H1 (cell line): ENCODE measurements at regions not wholly inside any gene's neighbourhood (a gene's known extent, or its start where the extent isn't known, plus 50 kb on each side); places are given as distances from the start of the nearest gene placed in this dataset.

Source experiments
- CTCF ChIA-PET: fragments of 300-600 bp; sonication (Branson Sonifier 250); formaldehyde crosslinking; loops from one replicate; lab custom pipeline; 2021; ENCODE audit not compliant: partially characterized antibody; lab: Charles Lee
- POLR2A ChIA-PET: fragments of 300-600 bp; sonication (Branson Sonifier 250); formaldehyde crosslinking; loops from one replicate; lab custom pipeline; 2021; ENCODE audit warnings: inconsistent platforms; ENCODE audit not compliant: partially characterized antibody; lab: Charles Lee
- DNase-seq, 2 experiments: peaks; one replicate each; pipeline versions ENCODE4 v3.0.0 to v3.0.0-alpha.2; 2010 to 2022; ENCODE audit warnings: low spot score in 2 of 2, low read depth in 1 of 2, mixed read lengths in 1 of 2
- FAIRE-seq: peaks from 2 replicates; lab custom pipeline; 2011; peaks lifted over from hg19 to GRCh38; lab: Jason Lieb, UNC
- H2AFZ ChIP-seq: 2 replicates; pipeline ENCODE4 v1.8.1; 2012; ENCODE audit warnings: low read length, inconsistent platforms
- H2AK5ac ChIP-seq: 2 replicates; pipeline ENCODE4 v1.6.1; 2013; ENCODE audit warnings: low read depth, low read length
- H2BK120ac ChIP-seq: replicated peaks from 2 replicates; pipeline ENCODE3; 2013; ENCODE audit warnings: low read depth, low read length, inconsistent platforms
- H2BK12ac ChIP-seq: 2 replicates; pipeline ENCODE4 v1.6.1; 2013; ENCODE audit warnings: low read depth, low read length
- H2BK15ac ChIP-seq: 2 replicates; pipeline ENCODE4 v1.6.1; 2013; ENCODE audit warnings: low read length
- H2BK20ac ChIP-seq: 2 replicates; pipeline ENCODE4 v1.6.1; 2013; ENCODE audit warnings: low read length
- H2BK5ac ChIP-seq: 2 replicates; pipeline ENCODE4 v1.6.1; 2013; ENCODE audit warnings: low read depth, low read length
- H3K14ac ChIP-seq: 2 replicates; pipeline ENCODE4 v1.6.1; 2013; ENCODE audit warnings: inconsistent platforms; ENCODE audit not compliant: insufficient read length
- H3K18ac ChIP-seq: 2 replicates; pipeline ENCODE4 v1.6.1; 2013; ENCODE audit warnings: low read length; ENCODE audit errors: extremely low read depth
- H3K23ac ChIP-seq: 2 replicates; pipeline ENCODE4 v1.6.1; 2013; ENCODE audit warnings: inconsistent platforms; ENCODE audit not compliant: insufficient read length
- H3K23me2 ChIP-seq: 2 replicates; pipeline ENCODE4 v1.6.1; 2013; ENCODE audit warnings: low read depth, low read length
- H3K27ac ChIP-seq: 2 replicates; pipeline ENCODE4 v1.6.1; 2011; ENCODE audit warnings: low read depth, low read length, inconsistent platforms
- H3K27me3 ChIP-seq, 4 experiments: replicated peaks in 1 of 4; 1 replicate in 1 of 4; 2 replicates in 3 of 4; pipeline versions ENCODE4 v1.6.1 to v1.8.1; 2011 to 2013; ENCODE audit warnings: low read length in 3 of 4, mild to moderate bottlenecking in 3 of 4, inconsistent platforms in 2 of 4, mixed read lengths in 2 of 4, moderate library complexity in 1 of 4; ENCODE audit not compliant: control insufficient read depth in 3 of 4, insufficient read depth in 3 of 4; ENCODE audit errors: extremely low read depth in 1 of 4
- H3K36me3 ChIP-seq, 4 experiments: 2 replicates each; pipeline versions ENCODE4 v1.6.1 to v1.8.1; 2011 to 2013; ENCODE audit warnings: mild to moderate bottlenecking in 4 of 4, low read length in 3 of 4, moderate library complexity in 2 of 4, control low read depth in 1 of 4, inconsistent platforms in 1 of 4; ENCODE audit not compliant: insufficient read depth in 4 of 4, control insufficient read depth in 2 of 4
- H3K4ac ChIP-seq: replicated peaks from 2 replicates; pipeline ENCODE3; 2013; ENCODE audit warnings: low read length, low read depth, mixed read lengths, inconsistent platforms; ENCODE audit not compliant: insufficient read length
- H3K4me1 ChIP-seq, 4 experiments: replicated peaks in 1 of 4; 1 replicate in 1 of 4; 2 replicates in 3 of 4; pipeline versions ENCODE4 v1.6.1 to v1.8.1; 2011 to 2013; ENCODE audit warnings: low read length in 3 of 4, inconsistent platforms in 2 of 4, mixed read lengths in 1 of 4; ENCODE audit not compliant: insufficient read depth in 4 of 4, control insufficient read depth in 3 of 4
- H3K4me2 ChIP-seq, 2 experiments: 2 replicates each; pipeline versions ENCODE4 v1.6.1 to v1.8.1; 2011 to 2013; ENCODE audit warnings: low read depth in 2 of 2, low read length in 2 of 2, control low read depth in 1 of 2, inconsistent platforms in 1 of 2, mild to moderate bottlenecking in 1 of 2; ENCODE audit not compliant: insufficient read depth in 1 of 2
- H3K4me3 ChIP-seq, 4 experiments: fragments of 200-600, 300-600 bp in 1 of 4; sonication (generic), shearing (Covaris generic), sonication (Bioruptor Twin) in 1 of 4; 2 replicates each; pipeline versions ENCODE4 v1.5.1 to v1.8.1; 2011 to 2016; ENCODE audit warnings: low read length in 4 of 4, low read depth in 3 of 4, control low read depth in 2 of 4, inconsistent platforms in 2 of 4, mild to moderate bottlenecking in 2 of 4, mixed read lengths in 1 of 4, moderate library complexity in 1 of 4; ENCODE audit not compliant: insufficient read depth in 2 of 4; ENCODE audit errors: extremely low read depth in 1 of 4
- H3K56ac ChIP-seq: replicated peaks from 2 replicates; pipeline ENCODE3; 2013; ENCODE audit warnings: low read depth, mild to moderate bottlenecking, mixed read lengths, low read length, inconsistent platforms; ENCODE audit not compliant: insufficient read length
- H3K79me1 ChIP-seq: 2 replicates; pipeline ENCODE4 v1.6.1; 2013; ENCODE audit warnings: low read depth, low read length, control low read depth
- H3K79me2 ChIP-seq, 2 experiments: 2 replicates each; pipeline versions ENCODE4 v1.6.1 to v1.8.1; 2012 to 2013; ENCODE audit warnings: low read length in 2 of 2, mild to moderate bottlenecking in 2 of 2, inconsistent platforms in 1 of 2; ENCODE audit not compliant: insufficient read depth in 2 of 2, control insufficient read depth in 1 of 2
- H3K9ac ChIP-seq, 4 experiments: replicated peaks in 1 of 4; 1 replicate in 1 of 4; 2 replicates in 3 of 4; pipeline versions ENCODE4 v1.6.1 to v1.8.1; 2011 to 2013; ENCODE audit warnings: low read depth in 3 of 4, low read length in 3 of 4, control low read depth in 2 of 4, mild to moderate bottlenecking in 2 of 4, moderate library complexity in 2 of 4, inconsistent platforms in 1 of 4; ENCODE audit errors: extremely low read depth in 1 of 4
- H3K9me3 ChIP-seq, 2 experiments: 2 replicates each; pipeline versions ENCODE4 v1.6.1 to v1.8.1; 2012 to 2013; ENCODE audit warnings: mild to moderate bottlenecking in 2 of 2, moderate library complexity in 2 of 2, control low read depth in 1 of 2, inconsistent platforms in 1 of 2, low read depth in 1 of 2, low read length in 1 of 2, mixed read lengths in 1 of 2; ENCODE audit not compliant: insufficient read depth in 2 of 2
- H4K20me1 ChIP-seq, 2 experiments: replicated peaks in 1 of 2; 2 replicates each; pipeline versions ENCODE3 to v1.8.1; 2011 to 2013; ENCODE audit warnings: inconsistent platforms in 2 of 2, low read length in 2 of 2, mild to moderate bottlenecking in 1 of 2; ENCODE audit not compliant: insufficient read depth in 2 of 2, control insufficient read depth in 1 of 2
- H4K5ac ChIP-seq: 2 replicates; pipeline ENCODE4 v1.6.1; 2013; ENCODE audit warnings: low read length, low read depth, mixed read lengths, inconsistent platforms; ENCODE audit not compliant: insufficient read length
- H4K8ac ChIP-seq: 2 replicates; pipeline ENCODE4 v1.8.0; 2013; ENCODE audit warnings: mild to moderate bottlenecking, moderate library complexity, low read length, inconsistent platforms; ENCODE audit not compliant: insufficient read depth; ENCODE audit errors: extremely low read depth
- H4K91ac ChIP-seq: replicated peaks from 2 replicates; pipeline ENCODE3; 2013; ENCODE audit warnings: low read length, mixed read lengths, inconsistent platforms; ENCODE audit not compliant: insufficient read length
- BACH1 ChIP-seq: IDR thresholded peaks from 2 replicates; pipeline ENCODE4 v1.6.1; 2012; ENCODE audit warnings: low read length, improper control_type of control experiment
- CBX5 ChIP-seq: fragments of 300-800, 300-1000 bp; sonication (generic); IDR thresholded peaks from 2 replicates; pipeline ENCODE4 v1.7.1; 2016; ENCODE audit warnings: antibody characterized with exemption, low read length, low read depth
- CBX8 ChIP-seq: fragments of 300-800, 300-1000 bp; sonication (generic); IDR thresholded peaks from 2 replicates; pipeline ENCODE4 v1.7.1; 2016; ENCODE audit warnings: low read depth, low read length, borderline replicate concordance
- CREB1 ChIP-seq: IDR thresholded peaks from 2 replicates; pipeline ENCODE4 v1.6.1; 2012; ENCODE audit warnings: inconsistent platforms
- EGR1 ChIP-seq: IDR thresholded peaks from 2 replicates; pipeline ENCODE4 v1.6.1; 2011; ENCODE audit warnings: low read depth, low read length, borderline replicate concordance
- MAFK ChIP-seq: IDR thresholded peaks from 2 replicates; pipeline ENCODE4 v1.6.1; 2012; ENCODE audit warnings: low read depth, mild to moderate bottlenecking, improper control_type of control experiment, low read length
- POU5F1 ChIP-seq: IDR thresholded peaks from 2 replicates; pipeline ENCODE4 v1.6.1; 2011; ENCODE audit warnings: low read depth, mild to moderate bottlenecking, low read length, moderate library complexity
- RAD21 ChIP-seq, 2 experiments: IDR thresholded peaks in 1 of 2; conservative IDR thresholded peaks in 1 of 2; 2 replicates each; pipeline ENCODE4 v1.6.1; 2011; ENCODE audit warnings: low read depth in 2 of 2, low read length in 2 of 2, improper control_type of control experiment in 1 of 2, inconsistent platforms in 1 of 2, mild to moderate bottlenecking in 1 of 2, moderate library complexity in 1 of 2
- RFX5 ChIP-seq: IDR thresholded peaks from 2 replicates; pipeline ENCODE4 v1.6.1; 2011; ENCODE audit warnings: low read depth, low read length, improper control_type of control experiment, borderline replicate concordance
- SIRT6 ChIP-seq: IDR thresholded peaks from one replicate; pipeline ENCODE4 v1.7.1; 2012; ENCODE audit warnings: low read length, inconsistent platforms
- SUZ12 ChIP-seq: fragments of 200-600 bp; sonication (generic); IDR thresholded peaks from 2 replicates; pipeline ENCODE4 v1.6.1; 2012; ENCODE audit warnings: mild to moderate bottlenecking, inconsistent platforms, low read length, moderate library complexity, mixed read lengths
- TBP ChIP-seq: IDR thresholded peaks from 2 replicates; pipeline ENCODE4 v1.6.1; 2011; ENCODE audit warnings: low read depth, low read length, improper control_type of control experiment
- YY1 ChIP-seq: IDR thresholded peaks from 2 replicates; pipeline ENCODE4 v1.6.1; 2011; ENCODE audit warnings: low read depth, mild to moderate bottlenecking, low read length
- ZNF274 ChIP-seq: IDR thresholded peaks from 2 replicates; pipeline ENCODE4 v1.7.0; 2012; ENCODE audit warnings: low read length, borderline replicate concordance; ENCODE audit errors: extremely low read depth
- WGBS, 2 experiments: shearing (Covaris generic) in 1 of 2; methylation state at CpG; one replicate each; pipeline versions ENCODE4 v1.1.6 to v1.1.7; 2013 to 2015; ENCODE audit warnings: low lambda C conversion rate in 2 of 2, mixed read lengths in 2 of 2, inconsistent platforms in 1 of 2, low coverage in 1 of 2, missing lambda C conversion rate in 1 of 2; ENCODE audit not compliant: insufficient replicate concordance in 2 of 2, insufficient coverage in 1 of 2, insufficient read length in 1 of 2; ENCODE audit errors: extremely low coverage in 1 of 2, missing lambda C conversion rate in 1 of 2; 5-methylcytosine and 5-hydroxymethylcytosine counted together

- H2BK5ac ChIP-seq: no peak overlapping the region; the same call in 1 of the 2 replicates
- no peak overlapping the region for H3K23ac ChIP-seq
- no peaks in the 10 kb centered on the region for H3K79me2 ChIP-seq
- FAIRE-seq (no peak), DNase-seq (no peak)
- no peak overlapping the region for H2BK15ac ChIP-seq
- no peak overlapping the region for H3K4me3 ChIP-seq
- H3K23me2 ChIP-seq: no peaks in the 10 kb centered on the region
- no peak overlapping the region for H3K9ac ChIP-seq
- no peak overlapping the region for H3K56ac ChIP-seq
- no peaks in the 10 kb centered on the region for H3K79me1 ChIP-seq
- no peaks in the 10 kb centered on the region for H3K9me3 ChIP-seq
- no peak overlapping the region for H3K14ac ChIP-seq
- H3K27ac ChIP-seq: no peak overlapping the region
- no peaks in the 10 kb centered on the region for H3K36me3 ChIP-seq
- H2AK5ac ChIP-seq: no peak overlapping the region
- no peak overlapping the region for H2BK12ac ChIP-seq
- no peak overlapping the region for H3K4ac ChIP-seq
- no peak overlapping the region for H2AFZ ChIP-seq
- H4K8ac ChIP-seq: no peak overlapping the region
- no peak overlapping the region for H2BK20ac ChIP-seq
- CTCF ChIA-PET: interaction anchor here (0.6 to 1.4 kb wide), 2 partner anchors 131 to 1640 kb away, joined by 3 read pairs; no protein-coding TSS in a partner anchor
- POLR2A ChIA-PET: no interaction called here
- H3K27me3 ChIP-seq: no peaks in the 10 kb centered on the region
- H4K20me1 ChIP-seq: no peaks in the 10 kb centered on the region
- no peak overlapping the region for H3K4me2 ChIP-seq
- no peaks in the 10 kb centered on the region for H3K4me1 ChIP-seq
- H4K5ac ChIP-seq: no peak overlapping the region
- no peak overlapping the region for H2BK120ac ChIP-seq
- WGBS, 2 experiments: 83% methylated on average over 11 of the region's 11 CpGs; no CpG with 5 or more reads in 1 of the 2 experiments
- H4K91ac ChIP-seq: no peak overlapping the region
- H3K18ac ChIP-seq: no peak overlapping the region
- TF ChIP-seq EGR1 (no peak), ZNF274 (no peak), POU5F1 (no peak), CREB1 (no peak), TBP (no peak), RAD21 (IDR thresholded peaks at IDR 0.05 in 1 of 2, conservative IDR thresholded peaks at IDR 0.05 in 1 of 2; ENCODE audit: low read depth in 2 of 2, low read length in 2 of 2) (no peak), CBX8 (no peak), BACH1 (no peak), MAFK (no peak), SIRT6 (no peak), RFX5 (no peak), SUZ12 (no peak), YY1 (no peak), CBX5 (no peak)
Observed at GRCh38 chr2:19020144-19021099, 338.0 kb downstream of the OSR1 start.
